ENCODE measurements at regions not wholly inside any gene's neighbourhood (a gene's known extent, or its start where the extent isn't known, plus 50 kb on each side); places are given as distances from the start of the nearest gene placed in this dataset.

GRCh38 chr12:125999628-126000027 is 934.4 kb downstream of the AACS start:
- peaks cover 22% of the 10 kb centered on the region for H3K9me3 Mint-ChIP-seq
- no peak overlapping the region for H3K4me3 Mint-ChIP-seq
- TF ChIP-seq, protein P1, sequence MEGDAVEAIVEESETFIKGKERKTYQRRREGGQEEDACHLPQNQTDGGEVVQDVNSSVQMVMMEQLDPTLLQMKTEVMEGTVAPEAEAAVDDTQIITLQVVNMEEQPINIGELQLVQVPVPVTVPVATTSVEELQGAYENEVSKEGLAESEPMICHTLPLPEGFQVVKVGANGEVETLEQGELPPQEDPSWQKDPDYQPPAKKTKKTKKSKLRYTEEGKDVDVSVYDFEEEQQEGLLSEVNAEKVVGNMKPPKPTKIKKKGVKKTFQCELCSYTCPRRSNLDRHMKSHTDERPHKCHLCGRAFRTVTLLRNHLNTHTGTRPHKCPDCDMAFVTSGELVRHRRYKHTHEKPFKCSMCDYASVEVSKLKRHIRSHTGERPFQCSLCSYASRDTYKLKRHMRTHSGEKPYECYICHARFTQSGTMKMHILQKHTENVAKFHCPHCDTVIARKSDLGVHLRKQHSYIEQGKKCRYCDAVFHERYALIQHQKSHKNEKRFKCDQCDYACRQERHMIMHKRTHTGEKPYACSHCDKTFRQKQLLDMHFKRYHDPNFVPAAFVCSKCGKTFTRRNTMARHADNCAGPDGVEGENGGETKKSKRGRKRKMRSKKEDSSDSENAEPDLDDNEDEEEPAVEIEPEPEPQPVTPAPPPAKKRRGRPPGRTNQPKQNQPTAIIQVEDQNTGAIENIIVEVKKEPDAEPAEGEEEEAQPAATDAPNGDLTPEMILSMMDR (IDR thresholded peaks at IDR 0.05; ENCODE audit: unreplicated experiment), result no peak
- no peak overlapping the region for H3K27ac Mint-ChIP-seq
- no peaks in the 10 kb centered on the region for H3K4me1 Mint-ChIP-seq
- H3K27me3 Mint-ChIP-seq (ENCODE audit: low read depth), result no peaks in the 10 kb centered on the region
- no peak for DNase-seq (ENCODE audit: low spot score in 2 of 2, unreplicated experiment in 2 of 2)
- no peaks in the 10 kb centered on the region for H3K36me3 Mint-ChIP-seq

DNA sequence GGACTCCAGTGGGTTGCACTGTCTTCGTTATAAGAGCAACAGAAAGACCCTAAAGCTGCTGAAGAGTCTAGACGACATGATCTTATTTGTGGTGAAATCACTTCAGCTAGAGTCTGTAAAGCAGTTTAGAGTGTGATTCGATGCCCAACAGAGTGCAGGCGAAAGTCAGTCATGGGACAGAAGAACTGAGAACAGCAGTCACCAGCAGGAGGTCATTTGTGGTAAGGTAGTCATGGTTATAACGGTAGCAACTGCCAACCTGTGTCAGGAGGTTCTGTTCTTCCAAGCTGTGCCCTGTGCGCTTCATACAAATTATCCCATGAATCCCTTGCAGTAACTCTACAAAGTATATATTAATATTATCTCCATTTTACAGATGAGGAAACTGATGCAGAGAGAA is 954.1 kb downstream of the AACS start:
- H3K27me3 Mint-ChIP-seq (ENCODE audit: low read depth), result no peaks in the 10 kb centered on the region
- H3K4me3 Mint-ChIP-seq, result no peak overlapping the region
- no peak for DNase-seq (ENCODE audit: low spot score in 2 of 2, unreplicated experiment in 2 of 2)
- H3K9me3 Mint-ChIP-seq, result peaks cover 60% of the 10 kb centered on the region
- no peaks in the 10 kb centered on the region for H3K36me3 Mint-ChIP-seq
- H3K27ac Mint-ChIP-seq, result no peak overlapping the region
- H3K4me1 Mint-ChIP-seq, result no peaks in the 10 kb centered on the region
- TF ChIP-seq, protein P1 (IDR thresholded peaks at IDR 0.05; ENCODE audit: unreplicated experiment), result no peak

GRCh38 chr12:126021675-126022074 is 956.4 kb downstream of the AACS start:
- no peak overlapping the region for H3K4me3 Mint-ChIP-seq
- DNase-seq (ENCODE audit: low spot score in 2 of 2, unreplicated experiment in 2 of 2), result no peak
- TF ChIP-seq, protein P1 (IDR thresholded peaks at IDR 0.05; ENCODE audit: unreplicated experiment), result no peak
- H3K4me1 Mint-ChIP-seq, result no peaks in the 10 kb centered on the region
- H3K36me3 Mint-ChIP-seq, result no peaks in the 10 kb centered on the region
- H3K27me3 Mint-ChIP-seq (ENCODE audit: low read depth), result no peaks in the 10 kb centered on the region
- peaks cover 39% of the 10 kb centered on the region for H3K9me3 Mint-ChIP-seq
- H3K27ac Mint-ChIP-seq, result no peak overlapping the region

GRCh38 chr12:126027825-126028224 is 962.6 kb downstream of the AACS start:
- TF ChIP-seq, protein P1 (IDR thresholded peaks at IDR 0.05; ENCODE audit: unreplicated experiment), result no peak
- no peaks in the 10 kb centered on the region for H3K4me1 Mint-ChIP-seq
- H3K36me3 Mint-ChIP-seq, result no peaks in the 10 kb centered on the region
- H3K4me3 Mint-ChIP-seq, result no peak overlapping the region
- peaks cover 26% of the 10 kb centered on the region for H3K9me3 Mint-ChIP-seq
- no peaks in the 10 kb centered on the region for H3K27me3 Mint-ChIP-seq (ENCODE audit: low read depth)
- H3K27ac Mint-ChIP-seq, result no peak overlapping the region
- no peak for DNase-seq (ENCODE audit: low spot score in 2 of 2, unreplicated experiment in 2 of 2)

- no peak overlapping the region for H3K4me3 Mint-ChIP-seq
- no peak for DNase-seq (ENCODE audit: low spot score in 2 of 2, unreplicated experiment in 2 of 2)
- no peaks in the 10 kb centered on the region for H3K4me1 Mint-ChIP-seq
- TF ChIP-seq, protein P1 (IDR thresholded peaks at IDR 0.05; ENCODE audit: unreplicated experiment), result no peak
- H3K36me3 Mint-ChIP-seq, result no peaks in the 10 kb centered on the region
- no peaks in the 10 kb centered on the region for H3K27me3 Mint-ChIP-seq (ENCODE audit: low read depth)
- no peak overlapping the region for H3K27ac Mint-ChIP-seq
- H3K9me3 Mint-ChIP-seq, result peaks cover 36% of the 10 kb centered on the region
These were observed 965.3 kb downstream of the AACS start for GRCh38 chr12:126030573-126030972.

DNA sequence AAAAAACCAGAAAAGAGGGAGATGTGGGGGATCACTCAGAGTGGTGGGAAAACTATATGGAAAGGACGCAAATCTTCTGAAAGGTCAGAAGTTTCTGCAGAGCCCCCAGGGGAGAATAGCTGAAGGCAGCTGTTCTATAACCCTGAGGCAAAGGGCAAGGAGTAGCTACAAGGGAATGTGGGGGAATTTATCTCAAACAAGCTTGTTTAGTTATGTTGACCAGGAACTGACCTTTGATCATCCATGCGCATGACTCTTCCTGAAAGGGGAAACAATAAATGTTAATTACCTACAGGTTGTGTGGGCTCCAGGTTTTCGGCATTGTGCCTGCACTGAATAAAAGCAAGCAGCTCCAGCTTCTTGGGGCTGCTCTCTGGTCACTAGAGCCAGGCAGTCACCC is 968.5 kb downstream of the AACS start:
- no peaks in the 10 kb centered on the region for H3K27me3 Mint-ChIP-seq (ENCODE audit: low read depth)
- no peaks in the 10 kb centered on the region for H3K36me3 Mint-ChIP-seq
- H3K4me1 Mint-ChIP-seq, result no peaks in the 10 kb centered on the region
- peaks cover 41% of the 10 kb centered on the region for H3K9me3 Mint-ChIP-seq
- DNase-seq (ENCODE audit: low spot score in 2 of 2, unreplicated experiment in 2 of 2), result no peak
- H3K27ac Mint-ChIP-seq, result no peak overlapping the region
- H3K4me3 Mint-ChIP-seq, result no peak overlapping the region
- TF ChIP-seq, protein P1 (IDR thresholded peaks at IDR 0.05; ENCODE audit: unreplicated experiment), result no peak

Data from mesothelial cell of epicardium (in vitro differentiated cells).